SK-N-SH (cell line): ENCODE measurements at regions not wholly inside any gene's neighbourhood (a gene's known extent, or its start where the extent isn't known, plus 50 kb on each side); places are given as distances from the start of the nearest gene placed in this dataset.

Experiments used
- NRF1 ChIP-seq: IDR thresholded peaks from 2 replicates; pipeline ENCODE4 v1.6.1; 2012; ENCODE audit warnings: low read depth, mild to moderate bottlenecking, low read length
- POLR2AphosphoS5 ChIP-seq: IDR thresholded peaks from 2 replicates; pipeline ENCODE4 v1.6.1; 2012; ENCODE audit warnings: low read depth, low read length
- RAD21 ChIP-seq: IDR thresholded peaks from 2 replicates; pipeline ENCODE4 v1.6.1; 2012; ENCODE audit warnings: mild to moderate bottlenecking, low read length
- SMC3 ChIP-seq: IDR thresholded peaks from 2 replicates; pipeline ENCODE4 v1.6.1; 2012; ENCODE audit warnings: low read depth, low read length, improper control_type of control experiment
- YY1 ChIP-seq: IDR thresholded peaks from 2 replicates; pipeline ENCODE4 v1.4.0; 2012; ENCODE audit warnings: low read depth, mild to moderate bottlenecking
- TF ChIP-seq, protein P1 (sequence below): fragments of 200-600 bp; sonication (generic); IDR thresholded peaks from 2 replicates; pipeline ENCODE4 v1.6.1; 2017; ENCODE audit warnings: antibody characterized with exemption, mild to moderate bottlenecking, moderate library complexity
- TF ChIP-seq, protein P2 (sequence below): IDR thresholded peaks from 2 replicates; pipeline ENCODE4 v1.6.1; 2012; ENCODE audit warnings: mild to moderate bottlenecking, low read depth, low read length, moderate library complexity

DNA sequence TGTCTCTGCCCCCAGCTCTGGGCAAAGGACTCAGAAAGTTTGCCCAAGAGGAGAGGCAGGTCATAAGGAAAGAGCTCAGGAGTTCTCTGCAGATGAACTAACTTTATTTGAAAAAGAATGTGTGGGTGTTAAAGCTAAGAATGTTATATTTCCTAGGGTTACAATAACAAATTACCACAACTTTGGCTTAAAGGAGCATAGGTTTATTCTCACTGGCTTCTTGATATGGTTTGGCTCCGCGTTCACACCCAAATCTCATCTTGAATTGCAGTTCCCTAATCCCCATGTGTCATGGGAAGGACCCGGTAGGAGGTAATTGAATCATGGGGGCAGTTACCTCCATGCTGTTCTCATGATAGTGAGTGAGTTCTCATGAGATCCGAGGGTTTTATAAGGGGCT is 383.7 kb upstream of the CFAP20DC start:
- TF ChIP-seq, protein P1, sequence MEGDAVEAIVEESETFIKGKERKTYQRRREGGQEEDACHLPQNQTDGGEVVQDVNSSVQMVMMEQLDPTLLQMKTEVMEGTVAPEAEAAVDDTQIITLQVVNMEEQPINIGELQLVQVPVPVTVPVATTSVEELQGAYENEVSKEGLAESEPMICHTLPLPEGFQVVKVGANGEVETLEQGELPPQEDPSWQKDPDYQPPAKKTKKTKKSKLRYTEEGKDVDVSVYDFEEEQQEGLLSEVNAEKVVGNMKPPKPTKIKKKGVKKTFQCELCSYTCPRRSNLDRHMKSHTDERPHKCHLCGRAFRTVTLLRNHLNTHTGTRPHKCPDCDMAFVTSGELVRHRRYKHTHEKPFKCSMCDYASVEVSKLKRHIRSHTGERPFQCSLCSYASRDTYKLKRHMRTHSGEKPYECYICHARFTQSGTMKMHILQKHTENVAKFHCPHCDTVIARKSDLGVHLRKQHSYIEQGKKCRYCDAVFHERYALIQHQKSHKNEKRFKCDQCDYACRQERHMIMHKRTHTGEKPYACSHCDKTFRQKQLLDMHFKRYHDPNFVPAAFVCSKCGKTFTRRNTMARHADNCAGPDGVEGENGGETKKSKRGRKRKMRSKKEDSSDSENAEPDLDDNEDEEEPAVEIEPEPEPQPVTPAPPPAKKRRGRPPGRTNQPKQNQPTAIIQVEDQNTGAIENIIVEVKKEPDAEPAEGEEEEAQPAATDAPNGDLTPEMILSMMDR, result no peak
- TF ChIP-seq, protein P2, sequence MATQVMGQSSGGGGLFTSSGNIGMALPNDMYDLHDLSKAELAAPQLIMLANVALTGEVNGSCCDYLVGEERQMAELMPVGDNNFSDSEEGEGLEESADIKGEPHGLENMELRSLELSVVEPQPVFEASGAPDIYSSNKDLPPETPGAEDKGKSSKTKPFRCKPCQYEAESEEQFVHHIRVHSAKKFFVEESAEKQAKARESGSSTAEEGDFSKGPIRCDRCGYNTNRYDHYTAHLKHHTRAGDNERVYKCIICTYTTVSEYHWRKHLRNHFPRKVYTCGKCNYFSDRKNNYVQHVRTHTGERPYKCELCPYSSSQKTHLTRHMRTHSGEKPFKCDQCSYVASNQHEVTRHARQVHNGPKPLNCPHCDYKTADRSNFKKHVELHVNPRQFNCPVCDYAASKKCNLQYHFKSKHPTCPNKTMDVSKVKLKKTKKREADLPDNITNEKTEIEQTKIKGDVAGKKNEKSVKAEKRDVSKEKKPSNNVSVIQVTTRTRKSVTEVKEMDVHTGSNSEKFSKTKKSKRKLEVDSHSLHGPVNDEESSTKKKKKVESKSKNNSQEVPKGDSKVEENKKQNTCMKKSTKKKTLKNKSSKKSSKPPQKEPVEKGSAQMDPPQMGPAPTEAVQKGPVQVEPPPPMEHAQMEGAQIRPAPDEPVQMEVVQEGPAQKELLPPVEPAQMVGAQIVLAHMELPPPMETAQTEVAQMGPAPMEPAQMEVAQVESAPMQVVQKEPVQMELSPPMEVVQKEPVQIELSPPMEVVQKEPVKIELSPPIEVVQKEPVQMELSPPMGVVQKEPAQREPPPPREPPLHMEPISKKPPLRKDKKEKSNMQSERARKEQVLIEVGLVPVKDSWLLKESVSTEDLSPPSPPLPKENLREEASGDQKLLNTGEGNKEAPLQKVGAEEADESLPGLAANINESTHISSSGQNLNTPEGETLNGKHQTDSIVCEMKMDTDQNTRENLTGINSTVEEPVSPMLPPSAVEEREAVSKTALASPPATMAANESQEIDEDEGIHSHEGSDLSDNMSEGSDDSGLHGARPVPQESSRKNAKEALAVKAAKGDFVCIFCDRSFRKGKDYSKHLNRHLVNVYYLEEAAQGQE, result no peak
- TF ChIP-seq RAD21 (no peak), POLR2AphosphoS5 (no peak), YY1 (no peak), SMC3 (no peak), NRF1 (no peak)
